GM04504 (cell line): ENCODE measurements at regions not wholly inside any gene's neighbourhood (a gene's known extent, or its start where the extent isn't known, plus 50 kb on each side); places are given as distances from the start of the nearest gene placed in this dataset.

Source experiments
- DNase-seq: peaks from one replicate; pipeline ENCODE4 v3.0.0-alpha.2; 2012; ENCODE audit warnings: low read depth

DNA sequence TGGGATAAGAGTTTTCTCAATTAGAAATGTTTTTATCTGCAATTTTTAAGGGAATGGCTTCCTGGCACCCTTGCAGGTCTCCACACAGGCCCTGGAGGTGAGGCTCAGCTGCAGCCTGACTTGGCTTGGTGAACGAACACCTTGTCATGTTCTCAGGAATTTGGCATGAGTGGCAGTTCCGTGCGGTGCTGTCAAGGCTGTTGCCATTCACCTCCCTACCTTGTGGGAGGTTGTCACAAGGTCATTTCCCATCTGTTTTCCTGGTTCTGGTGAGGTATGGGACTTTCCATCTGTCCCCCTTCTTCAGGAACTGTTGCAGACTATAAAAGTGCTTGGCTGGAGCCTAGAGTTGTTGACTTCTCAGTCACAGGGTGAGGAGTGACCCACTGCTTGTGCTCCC is 82.9 kb downstream of the ELOVL4 start:
- no peak for DNase-seq

- DNase-seq: no peak
These were observed 83.4 kb downstream of the ELOVL4 start for GRCh38 chr6:79864001-79864400.

DNA sequence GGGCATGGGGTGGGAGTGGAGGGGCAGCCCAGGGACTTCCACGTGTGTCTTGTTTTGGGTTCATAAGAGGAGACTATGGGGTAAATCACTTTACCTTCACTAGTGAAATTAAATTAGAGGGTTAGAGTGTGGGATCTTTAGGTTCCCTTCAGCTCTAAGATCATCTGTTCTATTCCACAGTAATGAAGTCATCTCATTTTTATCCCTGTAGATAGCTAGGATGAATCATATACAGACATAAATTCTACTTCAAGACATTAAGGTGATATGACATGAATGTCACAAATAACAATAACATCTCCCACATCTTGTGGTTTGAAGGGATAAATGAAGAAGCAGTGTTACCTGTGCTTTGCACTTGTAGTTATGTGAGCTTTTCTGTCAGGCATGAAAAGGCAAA is 83.8 kb downstream of the ELOVL4 start:
- DNase-seq: no peak

DNA sequence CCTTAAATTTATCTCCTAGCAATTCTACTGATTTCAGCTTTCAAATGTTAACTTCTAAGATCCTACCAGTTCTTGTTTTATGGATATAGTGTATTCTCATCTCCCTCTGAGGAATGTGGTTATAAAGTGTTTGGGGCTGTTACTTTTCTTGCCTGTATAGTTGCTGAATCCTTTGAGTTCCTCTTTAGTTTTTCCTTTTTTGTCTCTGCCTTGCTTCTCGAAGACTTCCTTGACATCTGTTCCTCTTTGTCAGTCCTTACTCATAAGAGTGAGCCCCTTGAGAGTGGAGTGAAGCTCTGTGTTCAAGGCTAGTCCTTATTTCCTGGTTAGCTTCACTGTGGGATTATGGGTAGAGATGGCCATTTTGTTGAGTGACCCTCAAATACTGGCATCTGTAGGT is 84.6 kb downstream of the ELOVL4 start:
- DNase-seq: no peak

- no peak for DNase-seq
These were observed 85.2 kb downstream of the ELOVL4 start for GRCh38 chr6:79862126-79862525.

GRCh38 chr6:79861023-79861422 is 86.3 kb downstream of the ELOVL4 start:
- no peak for DNase-seq

DNA sequence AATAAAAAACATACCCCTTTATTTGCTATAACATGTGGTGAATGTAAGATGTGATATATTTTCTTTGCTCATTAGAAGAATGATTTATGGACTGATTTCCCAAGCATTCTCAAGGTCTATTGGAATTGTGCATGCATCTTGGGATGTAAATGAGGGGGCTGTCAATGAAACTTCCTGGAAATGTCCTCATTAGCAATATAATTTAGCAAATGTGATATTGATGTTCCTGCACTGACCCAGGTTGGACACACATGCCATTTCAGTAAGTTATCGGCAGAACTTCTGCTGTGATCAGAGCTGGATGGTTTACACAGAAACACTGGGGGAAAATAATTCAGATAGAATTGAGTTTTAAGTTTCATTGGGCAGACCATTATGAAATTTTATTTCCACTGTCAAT is 99.9 kb downstream of the ELOVL4 start:
- no peak for DNase-seq

DNA sequence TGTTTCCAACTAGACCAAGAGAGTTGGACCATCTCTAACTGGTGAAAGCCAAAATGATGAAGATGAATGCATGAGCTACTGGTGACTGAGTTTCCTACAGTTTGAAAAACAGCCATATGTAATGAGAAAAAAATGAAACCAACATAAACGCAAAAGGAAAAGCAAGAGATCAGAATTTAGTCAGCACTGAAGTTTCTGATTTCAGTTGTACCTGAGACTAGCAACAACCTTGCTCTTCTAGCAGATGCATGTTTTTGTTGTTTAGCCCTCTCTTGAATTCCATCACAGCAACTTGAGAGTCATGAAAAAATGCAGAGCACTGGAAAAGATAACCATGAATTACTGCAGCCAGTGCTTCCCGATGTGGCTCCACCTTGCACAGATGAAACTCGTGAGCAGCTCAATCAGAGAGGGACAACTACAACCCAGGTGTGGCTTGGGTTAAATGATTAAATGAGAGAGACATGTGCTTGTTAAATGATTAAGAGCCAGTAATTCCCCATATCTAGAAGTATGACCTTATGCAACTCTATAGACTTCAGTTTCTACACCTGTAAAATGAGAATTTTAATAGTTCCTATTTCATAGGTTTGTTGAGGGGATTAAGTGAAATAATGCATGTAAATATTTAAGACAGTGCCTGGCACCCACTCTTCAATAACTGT is 104.8 kb downstream of the ELOVL4 start:
- DNase-seq: no peak

DNA sequence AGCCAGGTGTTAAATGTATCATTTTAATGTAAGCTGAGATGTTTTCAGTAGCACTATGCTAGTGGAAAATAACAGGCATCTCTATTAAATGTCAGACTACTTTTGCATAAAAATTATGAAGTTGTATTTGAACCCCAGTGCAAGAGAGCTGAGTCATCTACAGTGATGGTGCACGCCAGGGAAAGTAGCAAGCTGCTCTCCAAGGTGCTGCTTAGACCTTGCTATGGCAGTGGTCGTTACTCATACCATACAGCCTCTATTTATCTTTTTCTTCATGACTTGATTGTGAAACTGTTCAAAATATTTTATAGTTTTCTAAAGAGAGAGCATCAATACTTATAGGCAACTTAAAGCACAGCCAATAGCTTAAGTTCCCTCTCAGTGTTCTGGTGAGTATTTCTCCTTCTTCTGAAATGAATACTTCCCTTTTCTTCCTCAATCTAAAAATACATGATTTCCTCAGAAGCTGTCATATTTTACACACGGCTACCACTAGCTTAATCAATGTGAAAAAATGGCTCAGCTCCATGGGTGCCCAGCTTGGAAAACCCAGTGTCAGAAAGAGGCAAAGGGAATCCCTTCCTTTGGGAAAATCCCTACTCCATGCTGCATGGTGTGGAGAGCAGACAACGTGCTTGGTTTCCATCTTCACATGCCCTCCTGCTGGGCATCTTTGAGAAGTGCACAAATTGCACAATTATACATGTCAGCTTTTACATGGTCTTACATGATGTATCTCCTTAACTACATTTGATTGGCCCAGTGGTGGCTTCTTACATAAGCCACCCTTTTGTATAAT is 105.6 kb downstream of the ELOVL4 start:
- DNase-seq: no peak

GRCh38 chr6:79838851-79839250 is 108.5 kb downstream of the ELOVL4 start:
- no peak for DNase-seq

DNA sequence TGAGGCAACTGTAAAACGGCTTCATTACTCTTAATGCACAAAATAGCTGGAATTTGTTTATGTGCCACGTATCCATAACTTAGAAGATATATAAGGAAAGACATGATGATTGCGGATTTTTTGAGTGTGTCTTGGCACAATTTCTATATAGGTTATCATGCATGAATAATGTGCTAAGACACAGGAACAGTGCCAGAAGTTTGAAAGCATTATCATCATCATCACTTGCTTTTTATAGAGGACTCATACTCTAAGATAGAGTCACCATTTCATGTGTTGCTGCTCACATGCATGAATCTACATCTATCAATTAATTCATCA is 113.4 kb downstream of the ELOVL4 start:
- DNase-seq: no peak

DNA sequence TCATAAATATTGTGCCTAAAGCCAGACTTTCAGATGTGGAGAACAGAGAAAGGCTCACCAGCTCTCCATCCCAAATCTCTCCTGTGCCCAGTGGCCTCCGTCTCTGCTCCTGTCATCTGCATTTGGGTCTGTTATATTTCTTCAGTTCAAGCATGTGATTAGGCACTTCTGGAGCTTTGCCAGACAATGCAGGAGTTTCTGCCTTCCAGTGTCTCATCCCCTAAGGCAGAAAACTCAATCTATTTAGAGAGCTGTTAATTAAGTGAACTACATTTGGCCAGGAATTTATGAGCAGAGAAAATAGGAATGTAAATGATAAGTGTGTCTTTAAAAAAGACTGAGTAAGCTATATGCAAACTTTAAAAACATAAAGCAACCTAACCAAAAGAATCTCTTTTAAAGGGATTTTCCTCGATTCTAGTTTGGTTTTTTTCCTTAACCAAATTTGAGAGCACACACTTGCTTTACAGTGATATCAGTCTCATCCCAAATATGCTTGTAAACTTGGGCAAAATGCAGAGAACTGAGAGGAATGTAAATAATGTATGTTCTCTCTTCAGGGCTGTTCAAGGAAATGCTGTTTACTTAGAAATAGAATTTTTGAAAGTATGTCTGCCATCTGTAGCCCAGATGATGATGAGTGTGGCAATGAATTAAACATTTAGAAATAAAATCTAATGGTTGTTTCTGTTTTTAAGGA is 113.9 kb downstream of the ELOVL4 start:
- no peak for DNase-seq

DNA sequence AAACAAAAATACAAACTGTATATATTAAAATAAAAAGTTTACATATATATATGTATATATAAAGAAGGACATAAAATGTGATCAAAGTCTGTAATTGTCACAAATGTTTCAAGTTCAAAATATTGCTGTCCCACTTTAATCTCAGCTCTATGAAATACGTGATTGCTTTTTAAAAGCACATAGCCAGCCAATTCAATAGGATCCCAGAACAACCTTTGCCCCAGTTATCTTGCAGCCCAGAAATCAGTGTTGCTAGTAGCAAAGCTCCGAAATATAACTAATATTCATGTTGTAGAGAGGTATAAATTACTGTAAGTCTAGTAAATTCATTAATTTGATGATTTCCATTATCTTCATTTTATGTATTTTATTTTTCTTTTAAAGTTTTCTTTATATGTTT is 114.6 kb downstream of the ELOVL4 start:
- no peak for DNase-seq

DNA sequence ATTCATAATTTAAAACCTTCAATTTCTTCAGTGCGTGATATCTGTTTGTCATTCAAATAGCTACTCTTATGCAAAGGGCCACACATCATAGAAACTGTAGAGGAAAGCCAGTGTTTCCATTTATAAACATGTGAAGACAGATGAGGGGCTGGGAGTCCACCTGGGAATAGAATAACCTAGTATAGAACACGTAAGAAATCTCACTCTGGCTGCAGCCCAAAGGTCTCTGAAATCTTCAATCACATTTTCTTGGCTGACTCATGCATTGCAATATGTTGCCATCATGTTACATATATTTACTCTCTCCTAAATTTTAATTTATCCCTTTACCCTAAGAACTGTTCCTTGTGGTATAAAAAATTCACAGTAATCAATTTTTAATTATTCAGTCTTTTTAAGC is 123.2 kb downstream of the ELOVL4 start:
- no peak for DNase-seq

GRCh38 chr6:79821859-79822258 is 125.5 kb downstream of the ELOVL4 start:
- DNase-seq: no peak

- DNase-seq: no peak
These were observed 128.9 kb downstream of the ELOVL4 start for GRCh38 chr6:79818471-79818870.

DNA sequence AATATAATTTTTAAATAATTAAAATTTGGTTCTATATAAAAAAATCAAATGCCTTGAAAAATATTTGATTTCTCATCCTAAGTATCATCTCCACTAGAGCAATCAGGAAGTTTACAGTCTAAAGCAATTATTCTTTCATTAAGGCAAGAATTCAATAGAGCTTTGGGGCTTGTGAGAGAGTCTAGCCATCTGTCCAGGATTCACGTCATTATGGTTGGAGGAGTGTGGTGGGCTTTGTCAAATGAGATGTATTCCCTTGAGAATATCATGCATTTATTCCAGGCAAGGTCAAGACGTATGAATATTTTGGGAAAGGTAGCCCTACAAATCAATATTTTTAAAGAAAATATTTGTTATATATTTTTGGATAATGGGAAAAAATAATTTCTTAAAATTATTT is 132.4 kb downstream of the ELOVL4 start:
- no peak for DNase-seq

GRCh38 chr6:79813854-79814709 is 133.3 kb downstream of the ELOVL4 start:
- DNase-seq: peak; percentile 22

GRCh38 chr6:79813143-79813850 is 134.1 kb downstream of the ELOVL4 start:
- no peak for DNase-seq

GRCh38 chr6:79812195-79812594 is 135.2 kb downstream of the ELOVL4 start:
- DNase-seq: no peak

DNA sequence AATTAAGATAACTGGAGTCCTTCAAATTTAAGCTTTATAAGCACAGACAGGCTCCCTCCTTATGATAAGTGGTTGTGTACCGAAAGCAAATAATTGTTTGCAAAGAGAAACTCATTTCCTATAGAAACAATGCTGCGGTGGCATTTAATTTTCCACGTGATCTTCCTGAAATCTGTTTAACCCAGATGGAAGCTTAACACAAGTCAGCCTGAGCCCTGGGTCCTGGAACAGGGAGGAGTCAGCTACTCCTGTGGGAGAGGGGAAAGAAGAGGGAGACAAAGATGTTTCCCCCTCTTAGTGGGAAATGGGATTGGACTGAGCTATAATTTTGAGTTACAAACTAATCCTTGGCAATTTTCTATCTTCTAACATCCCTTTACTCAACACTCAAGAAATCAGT is 136.5 kb downstream of the ELOVL4 start:
- DNase-seq: no peak

DNA sequence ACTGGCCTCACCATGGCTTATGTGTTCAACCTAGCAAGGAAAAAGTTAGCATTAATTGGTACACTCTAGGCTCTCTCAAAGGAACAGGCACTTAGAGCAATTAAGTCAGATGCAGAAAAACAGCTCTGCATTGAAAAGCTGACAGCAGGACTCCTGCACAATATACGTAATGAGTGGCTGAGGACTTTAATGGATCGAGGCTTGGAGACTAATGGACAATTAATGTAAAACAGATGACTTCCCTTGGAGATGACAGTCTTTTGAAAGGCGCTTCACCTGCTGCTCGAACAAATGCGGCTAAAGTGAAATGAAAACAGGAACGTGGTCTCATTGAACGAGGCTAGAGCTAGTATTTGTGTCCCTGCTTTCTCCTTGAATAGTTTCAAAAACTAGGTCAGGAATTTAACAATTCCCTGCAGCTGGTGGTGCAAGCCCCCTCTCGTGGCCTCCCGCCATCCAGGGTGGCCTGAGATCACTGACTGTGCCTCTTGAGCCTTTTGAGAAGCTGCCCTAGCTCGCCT is 137.1 kb downstream of the ELOVL4 start:
- DNase-seq: no peak
